ENCODE measurements at regions not wholly inside any gene's neighbourhood (a gene's known extent, or its start where the extent isn't known, plus 50 kb on each side); places are given as distances from the start of the nearest gene placed in this dataset.

GRCh38 chr9:90070056-90070455 lies 465.2 kb downstream of the GADD45G start:
- BruUV-seq (replicated peaks): no TSS peak
- CTCF ChIA-PET: no interaction called here
- H3K27me3 ChIP-seq (replicated peaks; ENCODE audit: insufficient read depth, low read depth, low read length, poor library complexity): peaks cover 5% of the 10 kb centered on the region
- intact Hi-C loops (cut with micrococcal nuclease; ENCODE audit: unreplicated experiment): no loop called here
- POLR2A ChIA-PET (ENCODE audit: low non-redundant PET): no interaction called here
- no peak for DNase-seq (ENCODE audit: low spot score)
- H3K4me3 ChIP-seq (ENCODE audit: low read depth, low read length, poor library complexity, severe bottlenecking): no peak overlapping the region
- H3K27ac ChIP-seq (ENCODE audit: low read depth, low read length, poor library complexity, severe bottlenecking): no peak overlapping the region
- no peak for TF ChIP-seq EZH2 (IDR thresholded peaks at IDR 0.05; ENCODE audit: borderline replicate concordance, low read depth, low read length, poor library complexity, severe bottlenecking)
- no peak for TF ChIP-seq CTCF (conservative IDR thresholded peaks at IDR 0.05; ENCODE audit: low read depth, low read length)
- H3K9me3 ChIP-seq (ENCODE audit: low read depth, low read length, poor library complexity, severe bottlenecking): no peaks in the 10 kb centered on the region
- no peaks in the 10 kb centered on the region for H3K36me3 ChIP-seq (ENCODE audit: insufficient read depth, low read length, poor library complexity, severe bottlenecking)
- H3K4me1 ChIP-seq (ENCODE audit: insufficient read depth, low read length, poor library complexity, severe bottlenecking): no peaks in the 10 kb centered on the region

- Histone ChIP-seq H3K36me3 (ENCODE audit: insufficient read depth, low read length, poor library complexity, severe bottlenecking) (no peaks in the 10 kb centered on the region), H3K9me3 (ENCODE audit: low read depth, low read length, poor library complexity, severe bottlenecking) (no peaks in the 10 kb centered on the region), H3K4me1 (ENCODE audit: insufficient read depth, low read length, poor library complexity, severe bottlenecking) (no peaks in the 10 kb centered on the region), H3K4me3 (ENCODE audit: low read depth, low read length, poor library complexity, severe bottlenecking) (no peak overlapping the region), H3K27ac (ENCODE audit: low read depth, low read length, poor library complexity, severe bottlenecking) (no peak overlapping the region), H3K27me3 (replicated peaks; ENCODE audit: insufficient read depth, low read depth, low read length, poor library complexity) (peaks cover 9% of the 10 kb centered on the region)
- ChIA-PET CTCF (no interaction called here), POLR2A (ENCODE audit: low non-redundant PET) (no interaction called here)
- DNase-seq (ENCODE audit: low spot score): no peak
- intact Hi-C loops (cut with micrococcal nuclease; ENCODE audit: unreplicated experiment): no loop called here
- TF ChIP-seq EZH2 (IDR thresholded peaks at IDR 0.05; ENCODE audit: borderline replicate concordance, low read depth, low read length, poor library complexity, severe bottlenecking) (no peak), CTCF (conservative IDR thresholded peaks at IDR 0.05; ENCODE audit: low read depth, low read length) (no peak)
- no TSS peak for BruUV-seq (replicated peaks)
Observed at GRCh38 chr9:90070469-90070868, 465.7 kb downstream of the GADD45G start.

- no peak overlapping the region for H3K4me3 ChIP-seq (ENCODE audit: low read depth, low read length, poor library complexity, severe bottlenecking)
- no peaks in the 10 kb centered on the region for H3K9me3 ChIP-seq (ENCODE audit: low read depth, low read length, poor library complexity, severe bottlenecking)
- intact Hi-C loops (cut with micrococcal nuclease; ENCODE audit: unreplicated experiment): no loop called here
- no TSS peak for BruUV-seq (replicated peaks)
- H3K27me3 ChIP-seq (replicated peaks; ENCODE audit: insufficient read depth, low read depth, low read length, poor library complexity): peaks cover 15% of the 10 kb centered on the region
- no peak for TF ChIP-seq CTCF (conservative IDR thresholded peaks at IDR 0.05; ENCODE audit: low read depth, low read length)
- peak; percentile 17 for DNase-seq (ENCODE audit: low spot score)
- ChIA-PET CTCF (no interaction called here), POLR2A (ENCODE audit: low non-redundant PET) (no interaction called here)
- H3K4me1 ChIP-seq (ENCODE audit: insufficient read depth, low read length, poor library complexity, severe bottlenecking): no peaks in the 10 kb centered on the region
- no peaks in the 10 kb centered on the region for H3K36me3 ChIP-seq (ENCODE audit: insufficient read depth, low read length, poor library complexity, severe bottlenecking)
- no peak overlapping the region for H3K27ac ChIP-seq (ENCODE audit: low read depth, low read length, poor library complexity, severe bottlenecking)
Observed at GRCh38 chr9:90070931-90071660, 466.3 kb downstream of the GADD45G start.
